NCI-H2107 treated with DMSO at 0.1 percent for 48 hours (cell line): ENCODE measurements at regions not wholly inside any gene's neighbourhood (a gene's known extent, or its start where the extent isn't known, plus 50 kb on each side); places are given as distances from the start of the nearest gene placed in this dataset.
"Not testable (repeated sequence)": the region's sequence is repeated elsewhere in the genome, so short reads cannot be mapped to it uniquely, and the experiment has no call there.

Source experiments
- DNase-seq: peaks from one replicate; lab custom pipeline; 2025; ENCODE audit not compliant: unreplicated experiment; lab: John Stamatoyannopoulos, UW

- no peak for DNase-seq
Observed at GRCh38 chr6:8875986-8876385, 440.6 kb upstream of the SLC35B3 start.

- no peak for DNase-seq
Observed at GRCh38 chr6:8872589-8872988, 437.2 kb upstream of the SLC35B3 start.

DNA sequence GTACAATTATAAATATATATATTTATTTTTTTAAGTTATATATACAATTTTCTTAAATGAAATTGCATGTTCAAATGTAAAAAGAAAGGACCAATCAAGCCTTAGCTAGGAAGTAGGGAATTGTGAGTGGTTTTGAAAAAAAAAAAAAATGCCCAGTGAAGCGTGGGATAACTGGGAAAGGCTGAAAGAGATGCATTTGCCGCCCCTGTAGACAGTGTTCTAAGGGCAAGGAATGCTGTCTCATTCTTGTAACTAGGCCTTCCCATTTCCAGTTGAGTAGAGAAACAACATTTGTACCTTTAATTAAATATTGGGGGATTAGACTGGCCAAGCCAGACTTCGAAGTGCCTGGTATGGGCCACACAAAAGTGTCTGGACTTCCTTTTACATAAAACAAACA lies 430.1 kb upstream of the SLC35B3 start:
- no peak for DNase-seq

GRCh38 chr6:8860671-8861070 lies 425.3 kb upstream of the SLC35B3 start:
- no peak for DNase-seq

- no peak for DNase-seq
Observed at GRCh38 chr6:8859501-8859900, 424.2 kb upstream of the SLC35B3 start.

- DNase-seq = no peak
Observed at GRCh38 chr6:8858854-8859331, 423.5 kb upstream of the SLC35B3 start.

DNA sequence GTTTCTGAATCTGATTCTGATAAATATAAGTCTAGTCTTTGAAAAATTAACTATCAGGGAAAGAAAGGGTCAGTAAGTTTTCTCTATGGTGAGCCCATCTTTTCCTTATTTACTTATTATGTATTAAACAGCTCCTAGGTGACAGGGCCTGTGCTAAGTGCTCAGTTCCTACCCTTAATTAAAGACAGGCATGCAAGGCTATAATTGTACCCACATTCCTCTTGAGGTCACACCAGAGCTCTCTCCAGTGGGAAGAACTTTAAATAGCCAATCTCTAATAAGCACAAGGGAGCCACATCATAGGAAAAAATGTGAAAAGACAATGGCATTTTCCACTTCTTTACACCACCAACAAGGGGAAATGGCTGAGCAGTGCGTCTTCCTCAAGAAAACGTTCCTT lies 421.8 kb upstream of the SLC35B3 start:
- DNase-seq = no peak

DNA sequence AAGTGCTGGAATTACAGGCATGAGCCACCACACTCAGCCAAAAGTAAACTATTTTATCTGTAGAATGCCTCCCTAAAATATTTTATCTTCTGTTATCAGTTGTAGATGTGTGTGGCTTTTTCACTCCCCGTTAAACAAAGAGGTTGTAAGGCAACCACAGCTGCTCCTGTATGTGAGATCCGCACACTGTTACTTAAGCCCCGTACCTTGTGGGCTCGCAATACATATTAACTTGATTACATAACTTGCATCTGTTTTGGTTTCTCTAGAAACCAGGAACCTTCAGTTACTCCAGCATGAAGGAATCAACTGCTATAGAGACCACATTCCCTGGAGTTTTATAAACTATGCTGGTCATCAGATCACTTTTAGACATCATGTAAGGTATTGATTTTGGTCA lies 420.1 kb upstream of the SLC35B3 start:
- no peak for DNase-seq

DNA sequence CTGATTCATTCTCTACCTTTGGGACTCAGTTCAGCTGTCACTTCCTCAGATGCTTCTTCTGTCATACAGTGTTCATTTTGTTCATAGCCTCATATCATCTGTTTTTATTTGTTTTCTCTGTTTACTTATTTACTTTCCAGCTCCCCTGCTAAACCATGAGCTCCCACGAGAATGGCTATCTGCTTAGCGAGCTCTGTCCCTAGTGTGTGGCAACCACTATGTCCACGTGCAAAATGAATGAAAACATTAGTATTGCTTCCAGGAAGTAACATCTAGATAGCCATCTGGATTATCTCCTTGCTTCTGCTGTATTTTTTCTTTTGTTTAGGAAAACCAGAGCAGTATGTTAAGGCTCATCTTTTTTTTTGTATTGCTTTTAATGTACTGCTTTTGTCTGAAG lies 417.0 kb upstream of the SLC35B3 start:
- DNase-seq = no peak

DNA sequence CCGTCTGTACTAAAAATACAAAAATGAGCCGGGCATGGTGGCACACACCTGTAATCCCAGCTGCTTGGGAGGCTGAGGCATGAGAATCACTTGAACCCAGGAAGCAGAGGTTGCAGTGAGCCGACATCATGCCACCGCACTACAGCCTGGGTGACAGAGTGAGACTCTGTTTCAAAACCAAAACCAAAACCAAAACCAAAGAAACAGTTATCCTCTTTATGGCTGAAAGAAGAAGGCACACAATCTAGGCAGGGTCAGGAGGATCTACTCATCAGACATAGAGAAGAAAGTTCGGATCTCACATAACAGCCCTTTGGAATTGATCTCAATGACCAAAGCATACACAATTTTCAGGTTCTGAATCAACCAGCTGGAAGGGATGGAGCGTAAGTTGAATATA lies 411.3 kb upstream of the SLC35B3 start:
- DNase-seq = not testable (repeated sequence)

DNA sequence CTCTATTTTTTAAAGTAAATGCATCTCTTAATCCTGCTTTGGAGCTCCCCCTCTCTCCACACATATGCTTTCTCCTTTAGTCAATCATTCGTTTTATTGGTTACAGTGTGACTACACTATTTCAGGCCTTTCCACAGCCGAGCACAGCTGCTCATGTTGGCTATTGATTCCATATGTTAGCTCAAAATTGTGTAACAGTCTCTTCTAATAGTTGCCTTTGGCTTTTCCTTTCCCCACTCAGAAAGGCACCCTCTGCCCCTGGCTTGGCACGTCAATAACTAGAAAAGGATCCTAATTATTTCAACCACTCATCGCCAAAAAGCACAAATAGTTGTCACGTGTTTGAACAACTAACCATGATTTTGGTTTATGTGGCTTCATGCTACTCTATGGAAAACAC lies 410.3 kb upstream of the SLC35B3 start:
- no peak for DNase-seq

GRCh38 chr6:8844968-8845367 lies 409.6 kb upstream of the SLC35B3 start:
- no peak for DNase-seq

- no peak for DNase-seq
Observed at GRCh38 chr6:8839626-8840025, 404.3 kb upstream of the SLC35B3 start.

- no peak for DNase-seq
Observed at GRCh38 chr6:8837343-8837742, 402.0 kb upstream of the SLC35B3 start.

DNA sequence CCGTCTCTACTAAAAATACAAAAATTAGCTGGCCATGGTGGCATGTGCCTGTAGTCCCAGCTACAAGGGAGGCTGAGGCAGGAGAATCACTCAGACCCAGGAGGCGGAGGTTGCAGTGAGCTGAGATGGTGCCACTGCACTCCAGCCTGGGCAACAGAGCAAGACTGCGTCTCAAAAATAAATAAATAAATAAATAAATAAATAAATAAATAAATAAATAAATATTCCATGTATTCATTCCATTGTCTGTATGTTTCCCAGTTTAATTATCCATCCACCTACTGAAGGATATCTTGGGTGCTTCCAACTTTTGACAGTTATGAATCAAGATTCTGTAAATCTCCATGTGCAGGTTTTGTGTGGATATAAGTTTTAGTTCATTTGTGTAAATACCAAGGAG lies 397.4 kb upstream of the SLC35B3 start:
- not testable (repeated sequence) for DNase-seq

DNA sequence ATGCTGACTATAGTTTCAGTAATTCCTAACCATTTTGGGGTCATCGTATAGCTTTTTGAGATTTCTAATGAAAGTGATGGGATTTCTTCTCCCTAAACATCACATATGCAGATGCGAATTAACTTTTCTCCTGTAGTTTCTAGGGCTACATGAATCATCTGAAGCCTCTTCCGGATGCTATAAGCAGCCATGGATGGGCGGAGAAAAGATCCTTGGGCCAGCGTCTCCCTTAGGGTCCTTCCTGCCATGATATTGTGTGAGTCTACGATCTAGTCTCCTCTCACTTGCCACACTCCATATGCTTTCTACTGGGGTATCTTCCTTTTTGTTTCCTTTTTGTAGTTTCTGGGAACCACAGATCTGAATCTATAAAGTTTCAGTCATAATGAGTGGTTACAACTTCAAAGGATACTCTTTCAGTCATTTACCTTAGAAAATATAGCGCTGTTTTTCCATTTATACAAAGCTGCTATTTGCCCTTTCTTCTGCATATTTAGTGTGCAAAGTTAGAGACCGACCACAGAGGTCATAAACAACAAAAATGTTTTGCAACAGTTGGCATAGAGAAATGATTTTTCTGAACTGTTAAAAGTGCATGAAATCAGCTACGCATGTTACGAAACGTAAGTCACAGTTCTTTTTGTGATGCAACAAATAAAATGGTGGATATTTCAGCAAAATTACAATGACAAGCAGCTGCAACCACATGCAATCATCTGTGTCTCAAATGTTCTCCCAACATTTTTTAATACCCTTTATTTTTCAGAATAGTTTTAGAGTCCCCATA lies 396.2 kb upstream of the SLC35B3 start:
- no peak for DNase-seq

GRCh38 chr6:8830794-8831193 lies 395.4 kb upstream of the SLC35B3 start:
- no peak for DNase-seq

GRCh38 chr6:8829796-8830195 lies 394.5 kb upstream of the SLC35B3 start:
- no peak for DNase-seq

- DNase-seq = no peak
Observed at GRCh38 chr6:8829296-8829695, 394.0 kb upstream of the SLC35B3 start.

DNA sequence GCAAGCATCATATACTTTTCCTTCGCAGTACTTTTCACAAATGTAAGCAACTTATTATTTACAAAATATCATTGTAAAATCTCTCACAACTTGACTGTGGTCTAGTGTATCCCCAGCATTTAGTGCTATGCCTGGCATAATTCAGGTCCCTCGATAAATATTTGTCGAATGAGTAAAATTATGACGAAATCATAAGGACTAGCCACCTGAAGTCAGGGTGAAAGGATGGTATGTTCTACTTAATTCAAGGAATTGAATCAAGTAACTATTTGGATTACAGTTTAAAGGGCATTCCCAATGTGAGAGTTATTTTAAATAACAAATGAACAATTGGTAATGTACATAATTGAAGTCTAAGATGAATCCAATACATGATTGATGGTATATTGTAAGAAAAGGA lies 393.0 kb upstream of the SLC35B3 start:
- DNase-seq = no peak

DNA sequence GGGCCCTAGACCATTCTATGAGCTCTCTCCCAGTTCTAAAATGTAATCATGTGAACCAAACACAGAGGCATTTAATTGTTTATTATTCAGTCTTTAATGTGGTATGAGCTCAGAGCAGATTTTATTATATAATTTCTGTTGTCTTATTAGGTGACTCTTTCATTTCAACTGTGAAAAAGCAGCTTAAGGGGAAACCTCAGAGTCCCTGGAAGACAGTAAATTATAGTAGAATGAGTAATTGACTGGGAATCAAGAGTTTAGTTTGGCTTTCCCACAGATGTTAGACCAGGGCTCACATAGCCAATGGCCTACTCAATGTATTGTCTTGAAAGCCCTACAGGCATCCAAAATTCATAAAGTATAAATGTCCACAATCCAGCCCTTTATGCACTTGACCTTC lies 390.4 kb upstream of the SLC35B3 start:
- no peak for DNase-seq

DNA sequence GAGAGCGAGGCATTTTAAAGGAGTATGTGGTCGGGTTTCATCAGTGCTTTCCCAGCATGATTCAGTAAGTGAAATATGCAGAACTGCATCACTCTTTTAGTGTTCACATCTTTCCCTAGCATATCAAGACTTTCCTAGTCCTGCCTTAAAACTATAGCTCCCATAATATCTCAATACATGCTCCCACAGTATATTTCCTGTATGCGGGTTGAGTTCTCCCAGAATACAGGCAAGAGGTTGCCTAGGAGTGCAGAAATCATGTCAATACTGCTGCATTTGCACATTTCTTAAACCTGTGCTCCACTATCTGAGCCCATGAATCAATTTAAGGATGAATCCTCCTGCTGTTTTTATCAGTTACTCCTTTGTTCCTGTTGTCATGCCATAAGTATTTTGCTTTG lies 386.6 kb upstream of the SLC35B3 start:
- no peak for DNase-seq

DNA sequence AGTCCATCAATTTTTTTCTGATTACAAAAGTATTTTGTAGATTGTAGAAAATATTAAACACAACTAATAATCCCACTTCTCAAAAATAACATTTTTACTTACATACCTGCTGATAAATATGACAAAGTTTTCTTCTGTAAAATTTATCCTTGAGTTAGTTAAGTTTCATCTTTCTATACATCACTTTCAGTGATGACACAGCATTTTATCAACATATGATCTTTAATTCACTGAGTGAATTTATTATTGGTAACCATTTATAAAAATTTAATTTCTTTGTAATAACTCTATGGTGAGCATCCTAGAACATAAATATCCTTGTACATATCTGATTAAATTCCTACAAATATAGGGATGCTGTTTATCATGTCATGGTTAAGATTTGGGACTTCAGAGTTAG lies 385.0 kb upstream of the SLC35B3 start:
- DNase-seq = no peak
